ENCODE measurements at regions not wholly inside any gene's neighbourhood (a gene's known extent, or its start where the extent isn't known, plus 50 kb on each side); places are given as distances from the start of the nearest gene placed in this dataset.
A peak's percentile ranks its signal among the peaks of the same experiment; 100 is the strongest.

DNA sequence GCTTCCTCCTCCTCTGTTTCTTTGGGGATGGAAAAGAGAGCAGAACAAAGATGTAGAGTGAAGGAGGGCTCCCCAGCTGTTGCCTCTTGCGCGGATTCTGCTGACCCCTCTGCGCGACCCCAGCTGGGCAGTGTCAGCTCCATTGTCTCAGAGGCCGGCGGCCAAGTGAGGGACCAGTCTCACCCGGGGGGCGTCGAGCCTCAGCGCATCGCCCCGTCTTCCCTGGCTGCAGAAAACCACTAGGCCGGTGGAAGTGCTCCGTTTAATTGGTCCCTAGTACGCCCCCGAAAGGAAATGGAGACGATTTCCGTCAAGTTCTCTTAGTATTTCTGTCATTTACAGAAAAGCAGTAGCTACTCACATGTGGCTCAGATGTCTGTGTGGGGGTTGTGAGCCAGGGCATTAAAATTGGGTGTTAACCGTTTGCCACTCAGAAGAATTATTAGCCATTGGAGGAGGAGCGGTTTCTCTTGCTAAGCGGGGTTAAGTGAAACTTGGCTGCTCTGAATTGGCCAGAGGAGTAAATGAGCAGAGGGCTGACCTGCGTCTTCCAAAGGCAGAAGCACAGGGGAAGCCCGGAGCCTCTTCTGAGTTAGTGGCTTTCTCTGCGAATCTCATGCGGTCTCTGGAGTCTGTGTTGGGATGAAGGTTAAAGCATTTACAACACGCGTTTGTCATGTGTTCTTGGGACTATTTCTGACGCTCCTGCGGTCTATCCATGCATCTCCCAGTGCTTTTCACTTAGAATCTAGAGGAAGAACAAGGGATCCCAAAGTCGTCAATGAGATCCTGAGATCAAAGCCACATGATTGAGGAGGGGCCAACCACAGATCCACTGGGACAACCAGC is 132.8 kb upstream of the MYO16 start:
- Mint-ChIP-seq H3K27ac (no peak overlapping the region), H3K9me3 (no peaks in the 10 kb centered on the region), H3K4me3 (no peak overlapping the region), H3K27me3 (peaks cover 33% of the 10 kb centered on the region), H3K36me3 (ENCODE audit: low read depth) (no peaks in the 10 kb centered on the region), H3K4me1 (ENCODE audit: low read depth) (peaks cover 3% of the 10 kb centered on the region)
- intact Hi-C loops (cut with micrococcal nuclease), result no loop called here
- TF ChIP-seq, protein P1, sequence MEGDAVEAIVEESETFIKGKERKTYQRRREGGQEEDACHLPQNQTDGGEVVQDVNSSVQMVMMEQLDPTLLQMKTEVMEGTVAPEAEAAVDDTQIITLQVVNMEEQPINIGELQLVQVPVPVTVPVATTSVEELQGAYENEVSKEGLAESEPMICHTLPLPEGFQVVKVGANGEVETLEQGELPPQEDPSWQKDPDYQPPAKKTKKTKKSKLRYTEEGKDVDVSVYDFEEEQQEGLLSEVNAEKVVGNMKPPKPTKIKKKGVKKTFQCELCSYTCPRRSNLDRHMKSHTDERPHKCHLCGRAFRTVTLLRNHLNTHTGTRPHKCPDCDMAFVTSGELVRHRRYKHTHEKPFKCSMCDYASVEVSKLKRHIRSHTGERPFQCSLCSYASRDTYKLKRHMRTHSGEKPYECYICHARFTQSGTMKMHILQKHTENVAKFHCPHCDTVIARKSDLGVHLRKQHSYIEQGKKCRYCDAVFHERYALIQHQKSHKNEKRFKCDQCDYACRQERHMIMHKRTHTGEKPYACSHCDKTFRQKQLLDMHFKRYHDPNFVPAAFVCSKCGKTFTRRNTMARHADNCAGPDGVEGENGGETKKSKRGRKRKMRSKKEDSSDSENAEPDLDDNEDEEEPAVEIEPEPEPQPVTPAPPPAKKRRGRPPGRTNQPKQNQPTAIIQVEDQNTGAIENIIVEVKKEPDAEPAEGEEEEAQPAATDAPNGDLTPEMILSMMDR (IDR thresholded peaks at IDR 0.05), result no peak
- DNase-seq (no peak), ATAC-seq (peak; percentile 39)
- ChIA-PET POLR2A (no interaction called here), CTCF (no interaction called here)

DNA sequence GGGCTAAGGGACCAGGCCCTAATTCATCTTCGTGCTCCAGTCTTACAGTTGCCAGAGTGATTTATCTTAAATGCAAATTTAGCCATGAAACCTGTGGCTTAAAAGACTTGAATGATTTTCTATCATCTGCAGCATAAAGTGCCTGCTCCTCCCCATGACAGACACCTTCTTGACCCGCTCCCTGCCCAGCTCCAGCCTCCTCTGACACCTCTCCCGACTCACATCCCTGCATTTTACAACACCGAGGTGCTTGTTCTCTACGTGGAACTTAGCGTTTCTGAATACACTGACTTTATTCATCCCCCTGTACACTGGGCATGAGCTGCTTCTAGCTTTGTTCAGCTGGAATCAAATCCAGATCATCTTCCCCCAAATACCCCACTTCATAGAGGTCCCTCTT is 128.7 kb upstream of the MYO16 start:
- no peaks in the 10 kb centered on the region for H3K4me1 Mint-ChIP-seq (ENCODE audit: low read depth)
- no peaks in the 10 kb centered on the region for H3K36me3 Mint-ChIP-seq (ENCODE audit: low read depth)
- no peak overlapping the region for H3K4me3 Mint-ChIP-seq
- H3K9me3 Mint-ChIP-seq, result no peaks in the 10 kb centered on the region
- TF ChIP-seq, protein P1 (IDR thresholded peaks at IDR 0.05), result no peak
- CTCF ChIA-PET, result no interaction called here
- POLR2A ChIA-PET, result no interaction called here
- H3K27ac Mint-ChIP-seq, result no peak overlapping the region
- DNase-seq (no peak), ATAC-seq (no peak)
- intact Hi-C loops (cut with micrococcal nuclease), result no loop called here
- H3K27me3 Mint-ChIP-seq, result peaks cover 25% of the 10 kb centered on the region

DNA sequence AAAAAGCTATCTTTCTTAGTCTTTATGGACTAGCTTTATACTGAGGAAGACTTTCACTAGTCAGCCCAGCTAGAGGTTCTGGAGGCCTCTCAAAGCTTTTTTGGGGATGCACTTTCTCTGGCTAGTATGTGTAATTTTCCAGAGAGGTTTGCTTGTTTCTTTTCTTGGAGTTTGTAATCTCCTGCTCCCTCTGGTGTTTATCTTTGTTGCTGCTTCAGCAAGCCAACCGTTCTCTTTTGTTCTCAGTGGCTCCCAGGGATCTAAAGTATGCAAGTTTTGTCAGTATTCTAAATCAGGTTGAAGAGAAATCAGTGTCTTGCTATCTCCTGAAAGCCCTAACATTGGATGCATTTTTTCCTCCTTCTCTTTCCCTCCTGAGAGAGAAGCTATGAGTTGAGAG is 121.1 kb upstream of the MYO16 start:
- POLR2A ChIA-PET, result no interaction called here
- no peaks in the 10 kb centered on the region for H3K9me3 Mint-ChIP-seq
- H3K4me1 Mint-ChIP-seq (ENCODE audit: low read depth), result no peaks in the 10 kb centered on the region
- no peaks in the 10 kb centered on the region for H3K27me3 Mint-ChIP-seq
- CTCF ChIA-PET, result no interaction called here
- TF ChIP-seq, protein P1 (IDR thresholded peaks at IDR 0.05), result no peak
- no peak overlapping the region for H3K4me3 Mint-ChIP-seq
- DNase-seq (no peak), ATAC-seq (no peak)
- intact Hi-C loops (cut with micrococcal nuclease), result no loop called here
- no peaks in the 10 kb centered on the region for H3K36me3 Mint-ChIP-seq (ENCODE audit: low read depth)
- no peak overlapping the region for H3K27ac Mint-ChIP-seq

DNA sequence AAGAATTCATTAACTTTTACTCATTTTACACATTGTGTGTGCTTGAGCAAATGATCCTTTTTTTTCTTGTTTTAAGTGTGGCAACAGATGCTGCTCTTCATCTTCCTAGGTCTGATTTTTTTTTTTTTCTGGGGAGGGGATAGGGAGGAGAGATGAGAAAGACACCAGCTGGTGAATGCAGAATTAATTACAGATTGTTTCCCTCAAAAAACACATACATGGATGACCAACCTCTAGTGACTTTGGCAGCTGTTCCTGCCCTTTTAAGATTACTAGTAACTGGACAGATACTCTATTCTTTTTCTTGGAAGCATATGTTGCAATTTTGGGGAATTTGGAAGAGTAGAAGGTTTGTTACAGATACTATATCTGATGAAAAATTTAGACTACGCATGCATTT is 103.6 kb upstream of the MYO16 start:
- Mint-ChIP-seq H3K27me3 (peaks cover 5% of the 10 kb centered on the region), H3K27ac (no peak overlapping the region), H3K36me3 (ENCODE audit: low read depth) (no peaks in the 10 kb centered on the region), H3K9me3 (peaks cover 3% of the 10 kb centered on the region), H3K4me3 (no peak overlapping the region), H3K4me1 (ENCODE audit: low read depth) (no peaks in the 10 kb centered on the region)
- CTCF ChIA-PET, result no interaction called here
- TF ChIP-seq, protein P1 (IDR thresholded peaks at IDR 0.05), result no peak
- POLR2A ChIA-PET, result no interaction called here
- intact Hi-C loops (cut with micrococcal nuclease), result no loop called here
- DNase-seq (no peak), ATAC-seq (no peak)

DNA sequence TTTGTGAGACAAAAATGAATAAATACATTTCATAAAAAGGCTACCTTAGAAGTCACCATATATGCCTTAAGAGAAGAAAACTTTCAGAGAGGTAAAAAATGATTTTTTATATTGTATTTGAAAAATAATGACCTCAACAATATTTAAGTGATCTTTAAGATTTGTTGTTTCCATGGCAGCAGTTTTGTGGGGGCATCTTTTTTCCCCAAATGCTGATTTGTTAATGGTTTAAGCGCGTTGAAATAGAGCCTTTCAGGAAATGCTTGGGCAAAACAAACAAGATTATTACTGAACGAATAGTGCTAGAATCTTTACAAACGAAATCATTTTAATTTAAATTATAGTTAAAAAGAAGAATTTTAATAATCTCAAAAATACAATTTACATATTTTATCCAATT is 103.1 kb upstream of the MYO16 start:
- no peak overlapping the region for H3K4me3 Mint-ChIP-seq
- CTCF ChIA-PET, result no interaction called here
- TF ChIP-seq, protein P1 (IDR thresholded peaks at IDR 0.05), result no peak
- ATAC-seq (no peak), DNase-seq (no peak)
- H3K4me1 Mint-ChIP-seq (ENCODE audit: low read depth), result no peaks in the 10 kb centered on the region
- POLR2A ChIA-PET, result no interaction called here
- H3K9me3 Mint-ChIP-seq, result peaks cover 3% of the 10 kb centered on the region
- H3K27ac Mint-ChIP-seq, result no peak overlapping the region
- no peaks in the 10 kb centered on the region for H3K36me3 Mint-ChIP-seq (ENCODE audit: low read depth)
- intact Hi-C loops (cut with micrococcal nuclease), result no loop called here
- peaks cover 6% of the 10 kb centered on the region for H3K27me3 Mint-ChIP-seq

Data from activated CD8-positive, alpha-beta T cell treated with anti-CD3 and anti-CD28 coated beads for 36 hours (primary cell).